ENCODE measurements at regions not wholly inside any gene's neighbourhood (a gene's known extent, or its start where the extent isn't known, plus 50 kb on each side); places are given as distances from the start of the nearest gene placed in this dataset.
"Not testable (repeated sequence)": the region's sequence is repeated elsewhere in the genome, so short reads cannot be mapped to it uniquely, and the experiment has no call there.

DNA sequence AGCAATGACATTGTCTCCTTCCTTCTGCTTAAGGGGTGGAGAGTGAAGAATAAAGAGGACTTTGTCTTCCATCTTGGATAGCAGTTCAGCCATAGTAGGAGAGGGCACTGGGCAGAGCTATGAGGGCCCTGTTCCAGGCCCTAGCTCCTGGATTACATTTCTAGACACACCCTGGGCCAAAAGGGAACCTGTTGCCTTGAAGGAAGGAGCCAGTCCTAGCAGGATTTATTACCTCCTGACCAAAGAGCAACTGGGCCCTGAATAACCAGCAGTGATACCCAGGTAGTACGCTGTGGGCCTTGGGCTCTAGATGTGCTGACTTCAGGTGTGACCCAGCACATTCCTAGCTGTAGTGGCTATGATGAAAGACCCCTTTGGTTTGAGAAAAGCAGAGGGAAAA, 95.8 kb downstream of the RMI1 start:
- no peak overlapping the region for H3K27ac ChIP-seq (ENCODE audit: insufficient read depth, low read depth, low read length)
- FAIRE-seq: no peak
- no peaks in the 10 kb centered on the region for H3K9me1 ChIP-seq (replicated peaks; ENCODE audit: control insufficient read depth, extremely low read depth, insufficient read depth, low read length)
- DNase-seq (ENCODE audit: low read depth, low spot score): no peak
- H3K9me3 ChIP-seq (replicated peaks; ENCODE audit: control insufficient read depth, insufficient read depth, low read length): no peaks in the 10 kb centered on the region
- TF ChIP-seq POLR2AphosphoS5 (IDR thresholded peaks at IDR 0.05; ENCODE audit: insufficient read depth, low read depth, low read length) (no peak), EZH2 (IDR thresholded peaks at IDR 0.05; ENCODE audit: borderline replicate concordance, low read depth, low read length, severe bottlenecking) (no peak), JUN (IDR thresholded peaks at IDR 0.05; ENCODE audit: borderline replicate concordance, insufficient read depth, insufficient read length, low read depth) (no peak), MYC (IDR thresholded peaks at IDR 0.05; ENCODE audit: low read depth, low read length) (no peak), GATA2 (IDR thresholded peaks at IDR 0.05; ENCODE audit: insufficient read depth, insufficient read length, low read depth, low read length) (no peak), FOS (IDR thresholded peaks at IDR 0.05; ENCODE audit: borderline replicate concordance, insufficient read depth, low read length) (no peak), POLR2A (IDR thresholded peaks at IDR 0.05; ENCODE audit: low read depth, low read length) (no peak)
- TF ChIP-seq, protein P1, sequence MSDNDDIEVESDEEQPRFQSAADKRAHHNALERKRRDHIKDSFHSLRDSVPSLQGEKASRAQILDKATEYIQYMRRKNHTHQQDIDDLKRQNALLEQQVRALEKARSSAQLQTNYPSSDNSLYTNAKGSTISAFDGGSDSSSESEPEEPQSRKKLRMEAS (IDR thresholded peaks at IDR 0.05; ENCODE audit: insufficient read depth, insufficient read length): no peak
- TF ChIP-seq, protein P2, sequence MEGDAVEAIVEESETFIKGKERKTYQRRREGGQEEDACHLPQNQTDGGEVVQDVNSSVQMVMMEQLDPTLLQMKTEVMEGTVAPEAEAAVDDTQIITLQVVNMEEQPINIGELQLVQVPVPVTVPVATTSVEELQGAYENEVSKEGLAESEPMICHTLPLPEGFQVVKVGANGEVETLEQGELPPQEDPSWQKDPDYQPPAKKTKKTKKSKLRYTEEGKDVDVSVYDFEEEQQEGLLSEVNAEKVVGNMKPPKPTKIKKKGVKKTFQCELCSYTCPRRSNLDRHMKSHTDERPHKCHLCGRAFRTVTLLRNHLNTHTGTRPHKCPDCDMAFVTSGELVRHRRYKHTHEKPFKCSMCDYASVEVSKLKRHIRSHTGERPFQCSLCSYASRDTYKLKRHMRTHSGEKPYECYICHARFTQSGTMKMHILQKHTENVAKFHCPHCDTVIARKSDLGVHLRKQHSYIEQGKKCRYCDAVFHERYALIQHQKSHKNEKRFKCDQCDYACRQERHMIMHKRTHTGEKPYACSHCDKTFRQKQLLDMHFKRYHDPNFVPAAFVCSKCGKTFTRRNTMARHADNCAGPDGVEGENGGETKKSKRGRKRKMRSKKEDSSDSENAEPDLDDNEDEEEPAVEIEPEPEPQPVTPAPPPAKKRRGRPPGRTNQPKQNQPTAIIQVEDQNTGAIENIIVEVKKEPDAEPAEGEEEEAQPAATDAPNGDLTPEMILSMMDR (IDR thresholded peaks at IDR 0.05; ENCODE audit: extremely low read depth in 1 of 2, insufficient read depth in 1 of 2, low read depth in 1 of 2, low read length in 2 of 2): no peak
- intact Hi-C loops (cut with micrococcal nuclease) (loop anchor here (10.0 kb wide), 1 partner anchor 98 kb away; no protein-coding TSS in a partner anchor), dilution Hi-C loops (cut with MboI; ENCODE audit: extremely low pct_ligation_motif_present, low sequenced_read_pairs) (no loop called here)
- H3K79me2 ChIP-seq (ENCODE audit: control insufficient read depth, insufficient read depth, low read length): no peaks in the 10 kb centered on the region
- H3K9ac ChIP-seq (replicated peaks; ENCODE audit: extremely low read depth, insufficient read depth, low read length): no peak overlapping the region
- H3K27me3 ChIP-seq (ENCODE audit: control insufficient read depth in 2 of 2, insufficient read depth in 2 of 2, low read length in 2 of 2): no peaks in the 10 kb centered on the region
- H3K4me3 ChIP-seq (replicated peaks in 1 of 3; ENCODE audit: insufficient read depth in 1 of 3, low read depth in 1 of 3, low read length in 3 of 3): no peak overlapping the region
- no TSS peak for BruUV-seq (replicated peaks)
- no peaks in the 10 kb centered on the region for H4K20me1 ChIP-seq (replicated peaks; ENCODE audit: control insufficient read depth, extremely low read depth, insufficient read depth, low read length)
- H3K4me1 ChIP-seq (ENCODE audit: control insufficient read depth, extremely low read depth, insufficient read depth, low read length): no peaks in the 10 kb centered on the region
- ChIA-PET CTCF (no interaction called here), POLR2A (no interaction called here)
- no peaks in the 10 kb centered on the region for H3K36me3 ChIP-seq (ENCODE audit: control insufficient read depth in 2 of 2, extremely low read depth in 1 of 2, insufficient read depth in 2 of 2, low read length in 2 of 2)
- H3K4me2 ChIP-seq (ENCODE audit: insufficient read depth, low read length): no peak overlapping the region
- no peak overlapping the region for H2AFZ ChIP-seq (ENCODE audit: low read depth, low read length)

DNA sequence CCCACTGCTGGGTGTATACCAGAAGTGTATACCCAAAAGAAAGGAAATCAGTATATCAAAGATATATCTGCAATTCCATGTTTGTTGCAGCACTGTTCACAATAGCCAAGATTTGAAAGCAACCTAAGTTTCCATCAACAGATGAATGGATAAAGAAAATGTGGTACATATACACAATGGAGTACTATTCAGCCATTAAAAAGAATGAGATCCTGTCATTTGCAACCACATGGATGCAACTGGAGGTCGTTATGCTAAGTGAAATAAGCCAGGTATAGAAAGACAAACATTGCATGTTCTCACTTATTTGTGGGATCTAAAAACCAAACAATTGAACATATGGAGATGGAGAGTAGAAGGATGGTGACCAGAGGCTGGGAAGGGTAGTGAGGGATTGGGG, 97.2 kb downstream of the RMI1 start:
- H3K36me3 ChIP-seq (ENCODE audit: control insufficient read depth in 2 of 2, extremely low read depth in 1 of 2, insufficient read depth in 2 of 2, low read length in 2 of 2); H3K9me3 ChIP-seq (replicated peaks; ENCODE audit: control insufficient read depth, insufficient read depth, low read length); H3K79me2 ChIP-seq (ENCODE audit: control insufficient read depth, insufficient read depth, low read length); H3K4me2 ChIP-seq (ENCODE audit: insufficient read depth, low read length); BruUV-seq (replicated peaks); H3K9me1 ChIP-seq (replicated peaks; ENCODE audit: control insufficient read depth, extremely low read depth, insufficient read depth, low read length); H3K4me3 ChIP-seq (replicated peaks in 1 of 3; ENCODE audit: insufficient read depth in 1 of 3, low read depth in 1 of 3, low read length in 3 of 3); H2AFZ ChIP-seq (ENCODE audit: low read depth, low read length); POLR2A ChIA-PET; H3K27me3 ChIP-seq (ENCODE audit: control insufficient read depth in 2 of 2, insufficient read depth in 2 of 2, low read length in 2 of 2); DNase-seq (ENCODE audit: low read depth, low spot score); H3K9ac ChIP-seq (replicated peaks; ENCODE audit: extremely low read depth, insufficient read depth, low read length); H4K20me1 ChIP-seq (replicated peaks; ENCODE audit: control insufficient read depth, extremely low read depth, insufficient read depth, low read length); FAIRE-seq; H3K4me1 ChIP-seq (ENCODE audit: control insufficient read depth, extremely low read depth, insufficient read depth, low read length); dilution Hi-C loops (cut with MboI; ENCODE audit: extremely low pct_ligation_motif_present, low sequenced_read_pairs); H3K27ac ChIP-seq (ENCODE audit: insufficient read depth, low read depth, low read length): not testable (repeated sequence)
- intact Hi-C loops (cut with micrococcal nuclease): loop anchor here (10.0 kb wide), 1 partner anchor 97 kb away; no protein-coding TSS in a partner anchor
- CTCF ChIA-PET: interaction anchor here (0.9 kb wide), 1 partner anchor 59 kb away, joined by 3 read pairs; no protein-coding TSS in a partner anchor

All from endothelial cell of umbilical vein (primary cell).